GM23338 (cell line): ENCODE measurements at regions not wholly inside any gene's neighbourhood (a gene's known extent, or its start where the extent isn't known, plus 50 kb on each side); places are given as distances from the start of the nearest gene placed in this dataset.

Source experiments
- ATAC-seq: fragments of 200-7000 bp; cut with Tn5 transposase; 3 replicates; pipeline ENCODE4 v1.9.1; 2020
- DNase-seq: peaks from one replicate; pipeline ENCODE4 v3.0.0-alpha.2; 2015; ENCODE audit warnings: low spot score
- H2AFZ ChIP-seq: fragments of 200-600 bp; sonication (generic); 2 replicates; pipeline ENCODE4 v1.8.0; 2016; ENCODE audit warnings: antibody characterized with exemption, mild to moderate bottlenecking, moderate library complexity
- H3F3A ChIP-seq: fragments of 200-600 bp; sonication (generic); replicated peaks from 2 replicates; pipeline ENCODE4 v1.8.0; 2017; ENCODE audit warnings: antibody characterized with exemption, mixed run types, low read depth
- H3K27ac ChIP-seq: fragments of 200-600 bp; sonication (generic); 2 replicates; pipeline ENCODE4 v1.6.1; 2016; ENCODE audit warnings: low read depth
- H3K27me3 ChIP-seq: fragments of 200-600 bp; sonication (generic); 2 replicates; pipeline ENCODE4 v1.8.0; 2016; ENCODE audit warnings: mild to moderate bottlenecking, mixed run types, moderate library complexity; ENCODE audit not compliant: insufficient read depth
- H3K36me3 ChIP-seq: fragments of 200-600 bp; sonication (generic); 2 replicates; pipeline ENCODE4 v1.8.0; 2016; ENCODE audit warnings: mild to moderate bottlenecking; ENCODE audit not compliant: insufficient read depth
- H3K4me1 ChIP-seq: fragments of 200-600 bp; sonication (generic); 2 replicates; pipeline ENCODE4 v1.8.0; 2016; ENCODE audit warnings: mild to moderate bottlenecking, moderate library complexity; ENCODE audit not compliant: insufficient read depth
- H3K4me2 ChIP-seq: fragments of 200-600 bp; sonication (generic); 2 replicates; pipeline ENCODE4 v1.7.1; 2017; ENCODE audit warnings: mixed run types
- H3K4me3 ChIP-seq: fragments of 200-600 bp; sonication (generic); 2 replicates; pipeline ENCODE4 v1.6.1; 2016; ENCODE audit warnings: mixed run types
- H3K79me2 ChIP-seq: fragments of 200-600 bp; sonication (generic); replicated peaks from 2 replicates; pipeline ENCODE4 v1.8.0; 2017; ENCODE audit warnings: mild to moderate bottlenecking; ENCODE audit not compliant: insufficient read depth
- H3K9me2 ChIP-seq: fragments of 200-600 bp; sonication (generic); 2 replicates; pipeline ENCODE4 v1.8.0; 2017; ENCODE audit not compliant: insufficient read depth
- H4K20me1 ChIP-seq: fragments of 200-600 bp; sonication (generic); replicated peaks from 2 replicates; pipeline ENCODE4 v1.8.0; 2017; ENCODE audit warnings: mild to moderate bottlenecking; ENCODE audit not compliant: insufficient read depth
- H3K27ac Mint-ChIP-seq: 2 replicates; pipeline ENCODE4 v1.8.0; 2020; ENCODE audit warnings: inconsistent platforms, mild to moderate bottlenecking, moderate library complexity, mixed read lengths
- H3K27me3 Mint-ChIP-seq: 3 replicates; pipeline ENCODE4 v1.8.0; 2022; ENCODE audit warnings: low read depth, mild to moderate bottlenecking, moderate library complexity, mixed read lengths, inconsistent platforms; ENCODE audit not compliant: insufficient read depth, poor library complexity
- H3K36me3 Mint-ChIP-seq: 3 replicates; pipeline ENCODE4 v1.8.0; 2021; ENCODE audit warnings: low read depth, mild to moderate bottlenecking, inconsistent platforms, moderate library complexity, mixed read lengths
- H3K4me1 Mint-ChIP-seq: 3 replicates; pipeline ENCODE4 v1.8.0; 2020; ENCODE audit warnings: mild to moderate bottlenecking, inconsistent platforms, mixed read lengths
- H3K4me3 Mint-ChIP-seq: 3 replicates; pipeline ENCODE4 v1.8.0; 2021; ENCODE audit warnings: moderate library complexity, mild to moderate bottlenecking, inconsistent platforms, mixed read lengths
- H3K9me3 Mint-ChIP-seq: 3 replicates; pipeline ENCODE4 v1.8.0; 2020; ENCODE audit warnings: moderate library complexity, mild to moderate bottlenecking, inconsistent platforms, mixed read lengths
- CREB1 ChIP-seq: fragments of 250-450 bp; sonication (Bioruptor Pico); IDR thresholded peaks from 2 replicates; pipeline ENCODE4 v1.5.0; 2020; ENCODE audit warnings: low read depth, mild to moderate bottlenecking, moderate library complexity
- EZH2 ChIP-seq: fragments of 200-600 bp; sonication (generic); IDR thresholded peaks from one replicate; pipeline ENCODE4 v1.8.0; 2017; ENCODE audit warnings: antibody characterized with exemption, mild to moderate bottlenecking, low read depth; ENCODE audit not compliant: unreplicated experiment
- EZH2phosphoT487 ChIP-seq: fragments of 200-600 bp; sonication (generic); IDR thresholded peaks from one replicate; pipeline ENCODE4 v1.8.1; 2018; ENCODE audit warnings: antibody characterized with exemption; ENCODE audit not compliant: unreplicated experiment
- JUNB ChIP-seq: IDR thresholded peaks from one replicate; pipeline ENCODE4 v1.6.1; 2016; ENCODE audit warnings: antibody characterized with exemption; ENCODE audit not compliant: unreplicated experiment
- NANOG ChIP-seq: IDR thresholded peaks from 2 replicates; pipeline ENCODE4 v1.6.1; 2016; ENCODE audit warnings: antibody characterized with exemption, borderline replicate concordance
- STAT1 ChIP-seq: IDR thresholded peaks from one replicate; pipeline ENCODE4 v1.6.1; 2016; ENCODE audit warnings: antibody characterized with exemption; ENCODE audit not compliant: unreplicated experiment
- TF ChIP-seq, protein P1 (sequence below): fragments of 250-450 bp; sonication (Bioruptor Pico); IDR thresholded peaks from 2 replicates; pipeline ENCODE4 v1.5.0; 2020; ENCODE audit warnings: mild to moderate bottlenecking, moderate library complexity
- TF ChIP-seq, protein P2 (sequence below), 2 experiments: fragments of 200-600 bp in 1 of 2; sonication (generic) in 1 of 2; conservative IDR thresholded peaks; 2 replicates each; pipeline versions ENCODE4 v1.5.1 to v1.6.1; 2016 to 2017; ENCODE audit warnings: antibody characterized with exemption in 2 of 2, low read depth in 2 of 2, mild to moderate bottlenecking in 2 of 2, moderate library complexity in 1 of 2
- TF ChIP-seq, protein P3 (sequence below): IDR thresholded peaks from 2 replicates; pipeline ENCODE4 v1.6.1; 2016; ENCODE audit warnings: antibody characterized with exemption

DNA sequence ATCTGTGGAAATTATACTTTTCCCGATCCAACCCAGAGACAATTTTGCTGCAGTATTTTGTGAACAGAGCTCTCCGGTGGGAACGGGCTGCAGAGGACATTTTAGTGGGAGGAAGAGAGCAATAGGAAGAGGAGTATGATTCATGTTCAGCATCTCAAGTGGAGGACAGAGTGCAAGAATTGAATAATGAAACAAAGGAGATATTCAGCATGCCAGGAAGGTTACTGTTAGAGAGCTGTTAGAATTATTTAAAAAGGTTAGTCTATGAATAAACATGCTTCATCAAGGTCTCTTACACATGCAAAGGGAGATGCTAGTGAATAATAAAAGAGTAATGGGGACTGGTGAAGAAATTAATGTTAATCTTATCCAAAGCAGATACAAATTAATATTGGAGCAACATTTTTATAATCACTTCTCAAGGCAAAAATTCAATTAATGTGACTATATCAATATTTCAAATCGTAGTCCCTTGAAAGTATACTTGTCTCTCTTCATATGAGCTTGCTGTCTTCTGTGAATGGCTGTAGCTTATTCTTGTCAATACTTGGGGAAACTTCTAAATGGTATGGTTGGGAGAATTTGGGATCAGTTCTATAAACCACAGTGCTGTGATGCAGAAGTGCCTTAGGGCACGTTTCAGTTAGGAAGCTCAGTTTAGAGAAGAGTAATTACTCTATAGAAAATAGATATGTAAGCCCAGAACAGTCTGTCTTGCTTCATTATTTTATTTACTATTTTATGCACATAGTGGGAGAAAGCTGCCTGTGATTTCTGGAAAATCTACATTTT is 1165.8 kb downstream of the OLFM4 start:
- Histone ChIP-seq H3K79me2 (no peaks in the 10 kb centered on the region), H3K4me1 (peaks cover 46% of the 10 kb centered on the region), H3K36me3 (no peaks in the 10 kb centered on the region), H3K4me3 (no peak overlapping the region), H3F3A (no peaks in the 10 kb centered on the region), H2AFZ (no peak overlapping the region), H3K4me2 (peak overlapping the region; percentile 50), H4K20me1 (no peaks in the 10 kb centered on the region), H3K27me3 (no peaks in the 10 kb centered on the region), H3K27ac (peak overlapping the region; percentile 45), H3K9me2 (no peaks in the 10 kb centered on the region)
- Mint-ChIP-seq H3K36me3 (no peaks in the 10 kb centered on the region), H3K9me3 (no peaks in the 10 kb centered on the region), H3K4me1 (peaks cover 36% of the 10 kb centered on the region), H3K4me3 (0 out of 3 replicates have a peak overlapping the region, but pooled peaks have one; percentile 1), H3K27me3 (peaks cover 1% of the 10 kb centered on the region), H3K27ac (peak overlapping the region; percentile 72)
- ATAC-seq (peak; percentile 55), DNase-seq (no peak)
- TF ChIP-seq STAT1 (no peak), JUNB (no peak), EZH2phosphoT487 (no peak), NANOG (peak; percentile 60; the same call in 1 of the 2 replicates), EZH2 (no peak), CREB1 (no peak)
- TF ChIP-seq, protein P1, sequence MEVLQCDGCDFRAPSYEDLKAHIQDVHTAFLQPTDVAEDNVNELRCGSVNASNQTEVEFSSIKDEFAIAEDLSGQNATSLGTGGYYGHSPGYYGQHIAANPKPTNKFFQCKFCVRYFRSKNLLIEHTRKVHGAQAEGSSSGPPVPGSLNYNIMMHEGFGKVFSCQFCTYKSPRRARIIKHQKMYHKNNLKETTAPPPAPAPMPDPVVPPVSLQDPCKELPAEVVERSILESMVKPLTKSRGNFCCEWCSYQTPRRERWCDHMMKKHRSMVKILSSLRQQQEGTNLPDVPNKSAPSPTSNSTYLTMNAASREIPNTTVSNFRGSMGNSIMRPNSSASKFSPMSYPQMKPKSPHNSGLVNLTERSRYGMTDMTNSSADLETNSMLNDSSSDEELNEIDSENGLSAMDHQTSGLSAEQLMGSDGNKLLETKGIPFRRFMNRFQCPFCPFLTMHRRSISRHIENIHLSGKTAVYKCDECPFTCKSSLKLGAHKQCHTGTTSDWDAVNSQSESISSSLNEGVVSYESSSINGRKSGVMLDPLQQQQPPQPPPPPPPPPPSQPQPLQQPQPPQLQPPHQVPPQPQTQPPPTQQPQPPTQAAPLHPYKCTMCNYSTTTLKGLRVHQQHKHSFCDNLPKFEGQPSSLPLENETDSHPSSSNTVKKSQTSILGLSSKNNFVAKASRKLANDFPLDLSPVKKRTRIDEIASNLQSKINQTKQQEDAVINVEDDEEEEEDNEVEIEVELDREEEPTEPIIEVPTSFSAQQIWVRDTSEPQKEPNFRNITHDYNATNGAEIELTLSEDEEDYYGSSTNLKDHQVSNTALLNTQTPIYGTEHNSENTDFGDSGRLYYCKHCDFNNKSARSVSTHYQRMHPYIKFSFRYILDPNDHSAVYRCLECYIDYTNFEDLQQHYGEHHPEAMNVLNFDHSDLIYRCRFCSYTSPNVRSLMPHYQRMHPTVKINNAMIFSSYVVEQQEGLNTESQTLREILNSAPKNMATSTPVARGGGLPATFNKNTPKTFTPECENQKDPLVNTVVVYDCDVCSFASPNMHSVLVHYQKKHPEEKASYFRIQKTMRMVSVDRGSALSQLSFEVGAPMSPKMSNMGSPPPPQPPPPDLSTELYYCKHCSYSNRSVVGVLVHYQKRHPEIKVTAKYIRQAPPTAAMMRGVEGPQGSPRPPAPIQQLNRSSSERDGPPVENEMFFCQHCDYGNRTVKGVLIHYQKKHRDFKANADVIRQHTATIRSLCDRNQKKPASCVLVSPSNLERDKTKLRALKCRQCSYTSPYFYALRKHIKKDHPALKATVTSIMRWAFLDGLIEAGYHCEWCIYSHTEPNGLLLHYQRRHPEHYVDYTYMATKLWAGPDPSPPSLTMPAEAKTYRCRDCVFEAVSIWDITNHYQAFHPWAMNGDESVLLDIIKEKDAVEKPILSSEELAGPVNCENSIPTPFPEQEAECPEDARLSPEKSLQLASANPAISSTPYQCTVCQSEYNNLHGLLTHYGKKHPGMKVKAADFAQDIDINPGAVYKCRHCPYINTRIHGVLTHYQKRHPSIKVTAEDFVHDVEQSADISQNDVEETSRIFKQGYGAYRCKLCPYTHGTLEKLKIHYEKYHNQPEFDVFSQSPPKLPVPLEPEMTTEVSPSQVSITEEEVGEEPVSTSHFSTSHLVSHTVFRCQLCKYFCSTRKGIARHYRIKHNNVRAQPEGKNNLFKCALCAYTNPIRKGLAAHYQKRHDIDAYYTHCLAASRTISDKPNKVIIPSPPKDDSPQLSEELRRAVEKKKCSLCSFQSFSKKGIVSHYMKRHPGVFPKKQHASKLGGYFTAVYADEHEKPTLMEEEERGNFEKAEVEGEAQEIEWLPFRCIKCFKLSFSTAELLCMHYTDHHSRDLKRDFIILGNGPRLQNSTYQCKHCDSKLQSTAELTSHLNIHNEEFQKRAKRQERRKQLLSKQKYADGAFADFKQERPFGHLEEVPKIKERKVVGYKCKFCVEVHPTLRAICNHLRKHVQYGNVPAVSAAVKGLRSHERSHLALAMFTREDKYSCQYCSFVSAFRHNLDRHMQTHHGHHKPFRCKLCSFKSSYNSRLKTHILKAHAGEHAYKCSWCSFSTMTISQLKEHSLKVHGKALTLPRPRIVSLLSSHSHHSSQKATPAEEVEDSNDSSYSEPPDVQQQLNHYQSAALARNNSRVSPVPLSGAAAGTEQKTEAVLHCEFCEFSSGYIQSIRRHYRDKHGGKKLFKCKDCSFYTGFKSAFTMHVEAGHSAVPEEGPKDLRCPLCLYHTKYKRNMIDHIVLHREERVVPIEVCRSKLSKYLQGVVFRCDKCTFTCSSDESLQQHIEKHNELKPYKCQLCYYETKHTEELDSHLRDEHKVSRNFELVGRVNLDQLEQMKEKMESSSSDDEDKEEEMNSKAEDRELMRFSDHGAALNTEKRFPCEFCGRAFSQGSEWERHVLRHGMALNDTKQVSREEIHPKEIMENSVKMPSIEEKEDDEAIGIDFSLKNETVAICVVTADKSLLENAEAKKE (CRISPR knock-in tag): no peak
- TF ChIP-seq, protein P2, sequence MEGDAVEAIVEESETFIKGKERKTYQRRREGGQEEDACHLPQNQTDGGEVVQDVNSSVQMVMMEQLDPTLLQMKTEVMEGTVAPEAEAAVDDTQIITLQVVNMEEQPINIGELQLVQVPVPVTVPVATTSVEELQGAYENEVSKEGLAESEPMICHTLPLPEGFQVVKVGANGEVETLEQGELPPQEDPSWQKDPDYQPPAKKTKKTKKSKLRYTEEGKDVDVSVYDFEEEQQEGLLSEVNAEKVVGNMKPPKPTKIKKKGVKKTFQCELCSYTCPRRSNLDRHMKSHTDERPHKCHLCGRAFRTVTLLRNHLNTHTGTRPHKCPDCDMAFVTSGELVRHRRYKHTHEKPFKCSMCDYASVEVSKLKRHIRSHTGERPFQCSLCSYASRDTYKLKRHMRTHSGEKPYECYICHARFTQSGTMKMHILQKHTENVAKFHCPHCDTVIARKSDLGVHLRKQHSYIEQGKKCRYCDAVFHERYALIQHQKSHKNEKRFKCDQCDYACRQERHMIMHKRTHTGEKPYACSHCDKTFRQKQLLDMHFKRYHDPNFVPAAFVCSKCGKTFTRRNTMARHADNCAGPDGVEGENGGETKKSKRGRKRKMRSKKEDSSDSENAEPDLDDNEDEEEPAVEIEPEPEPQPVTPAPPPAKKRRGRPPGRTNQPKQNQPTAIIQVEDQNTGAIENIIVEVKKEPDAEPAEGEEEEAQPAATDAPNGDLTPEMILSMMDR (conservative IDR thresholded peaks at IDR 0.05; ENCODE audit: low read depth in 2 of 2): no peak
- TF ChIP-seq, protein P3, sequence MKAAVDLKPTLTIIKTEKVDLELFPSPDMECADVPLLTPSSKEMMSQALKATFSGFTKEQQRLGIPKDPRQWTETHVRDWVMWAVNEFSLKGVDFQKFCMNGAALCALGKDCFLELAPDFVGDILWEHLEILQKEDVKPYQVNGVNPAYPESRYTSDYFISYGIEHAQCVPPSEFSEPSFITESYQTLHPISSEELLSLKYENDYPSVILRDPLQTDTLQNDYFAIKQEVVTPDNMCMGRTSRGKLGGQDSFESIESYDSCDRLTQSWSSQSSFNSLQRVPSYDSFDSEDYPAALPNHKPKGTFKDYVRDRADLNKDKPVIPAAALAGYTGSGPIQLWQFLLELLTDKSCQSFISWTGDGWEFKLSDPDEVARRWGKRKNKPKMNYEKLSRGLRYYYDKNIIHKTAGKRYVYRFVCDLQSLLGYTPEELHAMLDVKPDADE: no peak
